22Rv1 (cell line): ENCODE measurements at regions not wholly inside any gene's neighbourhood (a gene's known extent, or its start where the extent isn't known, plus 50 kb on each side); places are given as distances from the start of the nearest gene placed in this dataset.

Experiments used
- H3K27ac ChIP-seq: fragments of 450-650 bp; 2 replicates; pipeline ENCODE4 v1.5.1; 2017
- CTCF ChIP-seq: fragments of 450-650 bp; IDR thresholded peaks from 2 replicates; pipeline ENCODE4 v1.5.1; 2017; ENCODE audit warnings: mild to moderate bottlenecking
- ZFX ChIP-seq: fragments of 450-650 bp; IDR thresholded peaks from 2 replicates; pipeline ENCODE4 v1.6.1; 2017; ENCODE audit warnings: antibody characterized with exemption, borderline replicate concordance

- no peak for TF ChIP-seq CTCF
- TF ChIP-seq ZFX = no peak
Measured at GRCh38 chr6:170033666-170034065, 257.2 kb downstream of the DLL1 start.

GRCh38 chr6:170032706-170033309 lies 258.1 kb downstream of the DLL1 start:
- TF ChIP-seq ZFX (no peak), CTCF (no peak)
- H3K27ac ChIP-seq = no peak overlapping the region

More at GRCh38 chr6:170033666-170034065, 257.2 kb downstream of the DLL1 start:
- H3K27ac ChIP-seq = no peak overlapping the region

GRCh38 chr6:170032197-170032596 lies 258.7 kb downstream of the DLL1 start:
- TF ChIP-seq CTCF = no peak
- H3K27ac ChIP-seq = no peak overlapping the region

- no peak overlapping the region for H3K27ac ChIP-seq
- no peak for TF ChIP-seq CTCF
- TF ChIP-seq ZFX = no peak
Measured at GRCh38 chr6:170031684-170032121, 259.2 kb downstream of the DLL1 start.

- no peak overlapping the region for H3K27ac ChIP-seq
- TF ChIP-seq ZFX (no peak), CTCF (no peak)
Measured at GRCh38 chr6:170030821-170031471, 259.9 kb downstream of the DLL1 start.

GRCh38 chr6:170030284-170030815 lies 260.5 kb downstream of the DLL1 start:
- TF ChIP-seq ZFX (no peak), CTCF (no peak)
- H3K27ac ChIP-seq = no peak overlapping the region
